WTC11 (cell line): ENCODE measurements at regions not wholly inside any gene's neighbourhood (a gene's known extent, or its start where the extent isn't known, plus 50 kb on each side); places are given as distances from the start of the nearest gene placed in this dataset.

ENCODE experiments used
- ATAC-seq: fragments of 200-7000 bp; cut with Tn5 transposase; 2 replicates; pipeline ENCODE4 v1.10.0; 2021; ENCODE audit warnings: mild to moderate bottlenecking, moderate library complexity
- CTCF ChIA-PET: fragments of 300-600 bp; sonication (Branson Sonifier 250); formaldehyde crosslinking; loops from one replicate; lab custom pipeline; 2021; ENCODE audit warnings: antibody characterized with exemption; lab: Charles Lee
- POLR2A ChIA-PET: fragments of 350-600 bp; sonication (Branson Sonifier 250); formaldehyde crosslinking; loops from one replicate; lab custom pipeline; 2021; ENCODE audit warnings: antibody characterized with exemption; lab: Charles Lee
- DNase-seq: peaks from one replicate; pipeline ENCODE4 v3.0.0; 2021; ENCODE audit warnings: low spot score
- H3K27ac Mint-ChIP-seq: 2 replicates; pipeline ENCODE4 v1.8.0; 2021; ENCODE audit warnings: mixed read lengths
- H3K27me3 Mint-ChIP-seq: 2 replicates; pipeline ENCODE4 v1.8.0; 2021; ENCODE audit warnings: low read depth, mild to moderate bottlenecking, moderate library complexity, mixed read lengths
- H3K36me3 Mint-ChIP-seq: 2 replicates; pipeline ENCODE4 v1.8.0; 2021; ENCODE audit warnings: mixed read lengths
- H3K4me1 Mint-ChIP-seq: 2 replicates; pipeline ENCODE4 v1.8.0; 2022; ENCODE audit warnings: mixed read lengths
- H3K4me3 Mint-ChIP-seq: 2 replicates; pipeline ENCODE4 v1.8.0; 2021; ENCODE audit warnings: mild to moderate bottlenecking, moderate library complexity, mixed read lengths
- H3K9me3 Mint-ChIP-seq: 2 replicates; pipeline ENCODE4 v1.8.0; 2021; ENCODE audit warnings: mixed read lengths
- ATF1 ChIP-seq: sonication (generic); formaldehyde crosslinking; IDR thresholded peaks from 2 replicates; pipeline ENCODE4 v1.8.1; 2023; ENCODE audit warnings: mild to moderate bottlenecking, moderate library complexity, missing genetic modification reagents
- ATF6 ChIP-seq: sonication (generic); formaldehyde crosslinking; IDR thresholded peaks from 2 replicates; pipeline ENCODE4 v1.8.1; 2023; ENCODE audit warnings: mild to moderate bottlenecking, missing genetic modification reagents
- CTCF ChIP-seq: fragments of 200-600 bp; IDR thresholded peaks from 2 replicates; pipeline ENCODE4 v1.8.0; 2022; ENCODE audit warnings: antibody characterized with exemption
- E2F4 ChIP-seq: sonication (generic); formaldehyde crosslinking; IDR thresholded peaks from 2 replicates; pipeline ENCODE4 v1.8.1; 2022; ENCODE audit warnings: low read depth, mild to moderate bottlenecking, moderate library complexity, missing genetic modification reagents, borderline replicate concordance
- ERG ChIP-seq: fragments of 250-450 bp; sonication (Bioruptor Pico); IDR thresholded peaks from 2 replicates; pipeline ENCODE4 v1.8.0; 2021; ENCODE audit warnings: mild to moderate bottlenecking
- ESRRA ChIP-seq: sonication (generic); formaldehyde crosslinking; IDR thresholded peaks from 2 replicates; pipeline ENCODE4 v1.8.1; 2022; ENCODE audit warnings: mild to moderate bottlenecking, missing genetic modification reagents, borderline replicate concordance
- FOXJ3 ChIP-seq: sonication (generic); formaldehyde crosslinking; IDR thresholded peaks from 2 replicates; pipeline ENCODE4 v1.9.0; 2021; ENCODE audit warnings: missing genetic modification reagents, mild to moderate bottlenecking, borderline replicate concordance
- GTF2I ChIP-seq: fragments of 250-450 bp; sonication (Bioruptor Pico); conservative IDR thresholded peaks from 2 replicates; pipeline ENCODE4 v1.4.0; 2021; ENCODE audit warnings: mild to moderate bottlenecking
- HMGA2 ChIP-seq: fragments of 250-450 bp; sonication (Bioruptor Pico); IDR thresholded peaks from 2 replicates; pipeline ENCODE4 v1.4.0; 2021; ENCODE audit warnings: mild to moderate bottlenecking, moderate library complexity
- IRF2 ChIP-seq: sonication (generic); formaldehyde crosslinking; IDR thresholded peaks from 2 replicates; pipeline ENCODE4 v1.8.0; 2022; ENCODE audit warnings: low read depth, missing genetic modification reagents, borderline replicate concordance
- JUN ChIP-seq: sonication (generic); formaldehyde crosslinking; IDR thresholded peaks from 2 replicates; pipeline ENCODE4 v1.8.0; 2023; ENCODE audit warnings: mild to moderate bottlenecking, missing genetic modification reagents
- MYBL2 ChIP-seq: sonication (generic); formaldehyde crosslinking; IDR thresholded peaks from 2 replicates; pipeline ENCODE4 v1.8.1; 2023; ENCODE audit warnings: mild to moderate bottlenecking, moderate library complexity, missing genetic modification reagents
- NFATC4 ChIP-seq: fragments of 250-450 bp; sonication (Bioruptor Pico); IDR thresholded peaks from 2 replicates; pipeline ENCODE4 v1.9.0; 2021; ENCODE audit warnings: mild to moderate bottlenecking
- SMAD3 ChIP-seq: sonication (generic); formaldehyde crosslinking; IDR thresholded peaks from 2 replicates; pipeline ENCODE4 v1.8.0; 2022; ENCODE audit warnings: missing genetic modification reagents, mild to moderate bottlenecking, borderline replicate concordance
- SP1 ChIP-seq: sonication (generic); formaldehyde crosslinking; conservative IDR thresholded peaks from 2 replicates; pipeline ENCODE4 v1.8.1; 2022; ENCODE audit warnings: missing genetic modification reagents
- TCF7 ChIP-seq: sonication (generic); formaldehyde crosslinking; IDR thresholded peaks from 2 replicates; pipeline ENCODE4 v1.8.0; 2022; ENCODE audit warnings: mild to moderate bottlenecking, low read depth, missing genetic modification reagents, moderate library complexity
- TEAD1 ChIP-seq: sonication (generic); formaldehyde crosslinking; IDR thresholded peaks from 2 replicates; pipeline ENCODE4 v1.8.0; 2022; ENCODE audit warnings: mild to moderate bottlenecking, missing genetic modification reagents
- USF1 ChIP-seq: sonication (generic); formaldehyde crosslinking; IDR thresholded peaks from 2 replicates; pipeline ENCODE4 v1.8.0; 2022; ENCODE audit warnings: mild to moderate bottlenecking, missing genetic modification reagents
- ZBTB21 ChIP-seq: sonication (generic); formaldehyde crosslinking; IDR thresholded peaks from 2 replicates; pipeline ENCODE4 v1.8.1; 2023; ENCODE audit warnings: mild to moderate bottlenecking, missing genetic modification reagents, borderline replicate concordance
- ZMAT4 ChIP-seq: fragments of 250-450 bp; sonication (Bioruptor Pico); IDR thresholded peaks from 2 replicates; pipeline ENCODE4 v1.9.0; 2021; ENCODE audit warnings: mild to moderate bottlenecking
- ZNF121 ChIP-seq: sonication (generic); formaldehyde crosslinking; IDR thresholded peaks from 2 replicates; pipeline ENCODE4 v1.8.0; 2023; ENCODE audit warnings: missing genetic modification reagents
- ZNF232 ChIP-seq: sonication (generic); formaldehyde crosslinking; IDR thresholded peaks from 2 replicates; pipeline ENCODE4 v1.8.0; 2022; ENCODE audit warnings: mild to moderate bottlenecking, missing genetic modification reagents
- ZNF281 ChIP-seq: sonication (generic); formaldehyde crosslinking; IDR thresholded peaks from 2 replicates; pipeline ENCODE4 v1.8.0; 2023; ENCODE audit warnings: mild to moderate bottlenecking, missing genetic modification reagents
- ZNF317 ChIP-seq: sonication (generic); formaldehyde crosslinking; IDR thresholded peaks from 2 replicates; pipeline ENCODE4 v1.8.1; 2023; ENCODE audit warnings: low read depth, mild to moderate bottlenecking, moderate library complexity, missing genetic modification reagents, borderline replicate concordance

GRCh38 chr3:147755310-147755709 is 346.1 kb downstream of the ZIC1 start:
- no peak for ATAC-seq
- H3K27ac Mint-ChIP-seq, result no peak overlapping the region
- POLR2A ChIA-PET, result no interaction called here
- no peak for TF ChIP-seq SP1 (CRISPR knock-in tag)
- TF ChIP-seq IRF2, result no peak
- TF ChIP-seq MYBL2 (CRISPR knock-in tag), result no peak
- no peak for TF ChIP-seq NFATC4 (CRISPR knock-in tag)
- TF ChIP-seq ZNF281, result no peak
- no peak for TF ChIP-seq GTF2I (CRISPR knock-in tag)
- no peak for TF ChIP-seq FOXJ3 (CRISPR knock-in tag)
- TF ChIP-seq ZMAT4 (CRISPR knock-in tag), result no peak
- TF ChIP-seq CTCF, result no peak
- TF ChIP-seq ERG, result no peak
- no peak for TF ChIP-seq HMGA2 (CRISPR knock-in tag)
- TF ChIP-seq ESRRA (CRISPR knock-in tag), result no peak
- TF ChIP-seq E2F4 (CRISPR knock-in tag), result no peak
- TF ChIP-seq, all 79 proteins: peak for 0
- H3K36me3 Mint-ChIP-seq, result no peaks in the 10 kb centered on the region
- no peak for DNase-seq
- H3K4me3 Mint-ChIP-seq, result no peak overlapping the region
- no peaks in the 10 kb centered on the region for H3K4me1 Mint-ChIP-seq
- H3K9me3 Mint-ChIP-seq, result peaks cover 5% of the 10 kb centered on the region
- no peaks in the 10 kb centered on the region for H3K27me3 Mint-ChIP-seq
- CTCF ChIA-PET, result no interaction called here

GRCh38 chr3:147756476-147756875 is 347.3 kb downstream of the ZIC1 start:
- DNase-seq, result no peak
- Mint-ChIP-seq H3K36me3 (no peaks in the 10 kb centered on the region), H3K27me3 (no peaks in the 10 kb centered on the region), H3K9me3 (no peaks in the 10 kb centered on the region), H3K4me1 (peaks cover 3% of the 10 kb centered on the region; the same call in 1 of the 2 replicates), H3K4me3 (no peak overlapping the region), H3K27ac (no peak overlapping the region)
- CTCF ChIA-PET, result no interaction called here
- POLR2A ChIA-PET, result no interaction called here
- ATAC-seq, result no peak
- TF ChIP-seq JUN, result no peak
- no peak for TF ChIP-seq TCF7 (CRISPR knock-in tag)
- TF ChIP-seq ERG, result no peak
- TF ChIP-seq ZNF121 (CRISPR knock-in tag), result no peak
- no peak for TF ChIP-seq ATF1
- no peak for TF ChIP-seq USF1 (CRISPR knock-in tag)
- no peak for TF ChIP-seq ZNF232 (CRISPR knock-in tag)
- no peak for TF ChIP-seq SMAD3
- no peak for TF ChIP-seq ZNF317 (CRISPR knock-in tag)
- TF ChIP-seq ZBTB21 (CRISPR knock-in tag), result no peak
- no peak for TF ChIP-seq ATF6 (CRISPR knock-in tag)
- TF ChIP-seq TEAD1 (CRISPR knock-in tag), result no peak
